Vagina (tissue), 2 donors: ENCODE measurements at regions not wholly inside any gene's neighbourhood (a gene's known extent, or its start where the extent isn't known, plus 50 kb on each side); places are given as distances from the start of the nearest gene placed in this dataset.

ENCODE experiments used
- CTCF ChIP-seq, 3 experiments: fragments of 450-650 bp in 2 of 3; fragments of 200-600 bp in 1 of 3; sonication (generic) in 1 of 3; IDR thresholded peaks; one replicate each; pipeline ENCODE4 v1.5.1; 2017 to 2019; ENCODE audit warnings: antibody characterized with exemption in 3 of 3, mild to moderate bottlenecking in 2 of 3, moderate library complexity in 2 of 3
- POLR2A ChIP-seq, 2 donors: fragments of 450-650 bp; IDR thresholded peaks; one replicate each; pipeline ENCODE4 v1.6.1; 2017; ENCODE audit warnings: antibody characterized with exemption in 2 of 2, mild to moderate bottlenecking in 2 of 2, moderate library complexity in 2 of 2

- TF ChIP-seq CTCF (IDR thresholded peaks at IDR 0.05), result no peak
- no peak for TF ChIP-seq POLR2A (IDR thresholded peaks at IDR 0.05)
Observed at GRCh38 chr3:10556312-10556711, 50.9 kb upstream of the ATP2B2 start.
